HuH-7 (cell line): ENCODE measurements at regions not wholly inside any gene's neighbourhood (a gene's known extent, or its start where the extent isn't known, plus 50 kb on each side); places are given as distances from the start of the nearest gene placed in this dataset.
A peak's percentile ranks its signal among the peaks of the same experiment; 100 is the strongest.

Experiments used
- DNase-seq: peaks from one replicate; pipeline ENCODE4 v3.0.0; 2011; ENCODE audit warnings: low spot score

- no peak for DNase-seq
Observed at GRCh38 chr12:89185181-89185580, 167.1 kb downstream of the DUSP6 start.

DNA sequence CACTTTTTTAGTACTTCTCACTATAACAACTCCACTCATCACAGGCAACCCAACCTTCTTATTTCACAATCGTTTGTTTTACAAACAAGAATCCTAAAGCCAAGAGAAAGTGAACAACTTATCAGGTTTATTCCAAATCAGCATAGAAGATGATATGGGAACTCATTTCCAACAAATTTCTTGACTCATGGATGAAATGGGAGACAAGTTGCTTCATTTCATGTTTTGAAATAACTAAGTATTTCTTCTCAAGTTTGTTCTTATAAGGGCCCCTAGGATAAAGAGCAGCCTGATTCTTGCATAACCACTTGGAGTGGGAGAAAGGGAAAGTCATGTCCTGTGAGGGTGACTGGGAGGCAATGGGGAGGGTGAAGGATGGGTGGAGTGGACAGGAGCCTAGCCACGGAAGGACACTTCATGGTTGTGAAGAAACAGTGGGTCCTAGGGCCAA lies 168.3 kb downstream of the DUSP6 start:
- DNase-seq, result no peak

DNA sequence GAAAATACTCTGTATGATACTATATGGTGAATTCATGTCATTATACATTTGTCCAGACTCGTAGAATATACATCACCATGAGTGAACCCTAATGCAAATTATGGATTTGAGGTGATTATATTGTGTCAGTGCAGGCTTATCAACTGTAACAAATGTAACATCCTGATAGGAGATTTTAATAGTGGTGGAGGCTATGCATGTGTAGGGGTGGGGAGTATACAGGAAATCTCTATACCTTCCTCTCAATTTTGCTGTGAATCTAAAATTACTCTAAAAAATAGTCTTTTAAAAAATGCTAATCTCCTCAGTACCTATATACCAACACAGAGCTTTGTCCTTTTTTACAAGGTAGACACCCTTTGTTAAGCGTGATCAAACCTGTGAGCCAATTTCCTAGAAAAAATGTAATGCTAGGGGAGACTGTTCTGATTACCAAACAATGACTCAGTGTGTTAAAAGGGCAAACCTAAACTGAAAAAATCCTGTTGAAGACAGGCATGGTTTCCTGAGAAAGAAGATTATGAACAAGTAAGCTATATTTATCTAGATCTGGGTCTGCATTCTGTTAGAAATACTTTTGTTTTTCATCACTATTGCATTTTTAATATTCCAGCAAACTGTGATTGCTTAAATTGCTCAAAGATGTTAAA lies 170.9 kb downstream of the DUSP6 start:
- no peak for DNase-seq

DNA sequence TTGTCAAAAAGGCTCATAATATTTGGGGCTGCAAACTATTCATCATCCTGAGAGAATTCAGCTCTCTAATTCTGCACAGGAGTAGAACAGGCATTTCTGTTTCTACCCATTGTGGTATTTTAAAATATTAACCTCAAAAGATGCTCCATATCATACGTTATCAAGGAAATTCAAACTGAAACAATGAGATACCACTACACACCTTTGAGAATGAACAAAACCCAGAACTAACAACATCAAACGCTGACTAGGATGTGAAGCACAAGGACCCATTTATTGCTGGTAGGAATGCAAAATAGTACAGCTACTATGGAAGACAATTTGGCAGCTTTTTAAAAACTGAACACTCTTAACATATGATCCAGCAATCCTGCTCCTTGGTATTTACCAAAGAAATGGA lies 171.8 kb downstream of the DUSP6 start:
- DNase-seq, result no peak

DNA sequence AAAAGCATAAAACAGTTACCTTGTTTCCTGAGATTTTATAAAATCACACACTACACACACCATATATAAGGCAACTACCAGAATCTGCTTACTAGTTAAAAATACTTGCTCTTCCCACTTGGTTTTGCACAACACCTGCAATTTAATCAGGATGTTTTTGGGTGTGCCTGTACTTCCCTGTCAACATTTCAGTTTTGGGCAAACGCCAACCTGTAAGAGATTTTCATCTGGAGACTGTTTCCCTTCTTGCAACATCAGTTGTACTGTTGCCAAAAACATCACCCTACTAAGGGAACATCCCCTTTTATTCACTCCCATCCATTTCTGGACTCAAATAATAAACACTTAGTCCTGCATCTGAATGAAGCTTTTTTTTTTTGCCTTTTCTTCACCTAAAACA lies 172.3 kb downstream of the DUSP6 start:
- no peak for DNase-seq

DNA sequence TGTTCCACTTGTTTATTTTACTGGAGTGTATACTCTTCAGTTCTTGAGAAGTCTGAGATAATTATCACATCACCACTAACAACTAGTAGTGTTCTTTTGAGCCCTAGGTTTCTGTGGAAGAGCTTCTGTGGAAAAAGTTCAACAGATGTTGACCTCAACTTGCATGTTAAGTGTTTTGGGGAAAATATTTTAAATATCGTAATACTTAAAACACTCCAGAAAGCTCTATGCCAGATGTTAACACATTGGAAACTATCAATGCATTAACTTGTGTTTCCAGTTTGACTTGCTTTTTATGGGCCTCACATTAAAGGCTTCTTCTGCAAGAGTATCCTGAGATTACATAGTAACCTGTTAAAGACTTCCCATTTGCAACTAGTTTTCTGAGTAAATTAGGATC lies 173.1 kb downstream of the DUSP6 start:
- no peak for DNase-seq

DNA sequence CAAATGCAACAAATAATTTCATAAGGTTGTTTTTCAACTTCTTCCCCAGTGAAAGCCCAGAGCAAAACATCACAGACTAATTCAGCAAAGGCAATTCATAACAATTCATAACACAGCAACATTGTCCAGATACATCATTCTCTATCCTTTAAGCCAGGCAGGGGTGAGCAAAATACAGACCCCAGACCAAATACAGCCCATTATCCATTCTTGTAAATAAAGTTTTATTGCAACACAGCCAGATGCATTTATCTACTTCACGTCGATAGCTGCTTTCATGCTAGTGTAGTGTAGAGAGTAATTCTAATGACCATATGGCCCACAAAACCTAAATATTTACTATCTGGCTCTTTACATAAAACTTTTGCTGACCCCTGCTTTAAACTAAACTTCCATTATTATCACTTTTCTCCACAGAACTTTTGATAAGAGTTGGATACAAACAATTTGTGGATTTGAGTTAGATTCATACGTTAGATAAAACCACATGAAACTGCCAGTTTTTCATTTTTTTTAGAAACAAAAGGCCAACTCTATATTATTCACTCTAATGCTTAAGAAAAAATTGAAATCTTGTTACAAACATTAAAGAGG lies 174.4 kb downstream of the DUSP6 start:
- DNase-seq, result no peak

GRCh38 chr12:89176676-89177075 lies 175.6 kb downstream of the DUSP6 start:
- DNase-seq, result no peak

GRCh38 chr12:89173678-89174077 lies 178.6 kb downstream of the DUSP6 start:
- no peak for DNase-seq

DNA sequence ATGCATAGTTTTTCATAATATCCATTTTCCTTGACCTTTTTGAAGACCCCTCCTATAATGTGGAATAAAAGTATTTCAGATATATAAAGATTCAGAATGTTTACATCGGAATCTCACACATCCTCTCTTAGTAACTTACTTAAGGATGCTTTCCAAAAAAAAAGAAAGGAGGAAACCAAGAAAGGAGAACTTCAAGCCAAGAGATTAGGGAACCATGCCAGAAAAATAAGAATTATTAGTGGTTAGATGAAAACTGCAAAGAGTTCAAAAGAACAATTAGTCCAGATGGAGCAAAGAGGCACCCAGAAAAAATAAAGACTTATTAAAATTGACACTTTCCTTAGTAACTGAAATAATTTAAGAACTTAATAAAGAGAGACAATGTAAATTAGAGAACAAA lies 179.2 kb downstream of the DUSP6 start:
- DNase-seq, result no peak

- no peak for DNase-seq
Observed at GRCh38 chr12:89172224-89172623, 180.1 kb downstream of the DUSP6 start.

DNA sequence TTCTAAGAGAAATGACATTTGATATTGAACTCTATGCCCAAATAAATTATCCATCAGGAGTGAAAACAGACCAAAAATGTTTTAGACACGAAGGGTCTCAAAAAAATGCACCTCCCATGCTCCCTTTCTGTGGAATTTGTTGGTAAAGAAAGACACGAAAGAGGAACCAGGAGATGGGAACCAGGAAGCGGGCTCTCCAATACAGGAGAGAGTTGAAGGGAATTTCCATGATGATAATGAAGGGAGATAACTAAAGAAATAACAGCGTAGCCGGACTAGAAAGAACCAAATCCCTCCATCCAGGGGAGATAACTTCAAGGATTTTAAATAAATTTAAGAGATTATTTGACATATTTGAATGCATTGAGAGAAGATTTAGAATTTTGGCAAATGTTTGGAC lies 183.0 kb downstream of the DUSP6 start:
- DNase-seq, result no peak

GRCh38 chr12:89167986-89168385 lies 184.3 kb downstream of the DUSP6 start:
- no peak for DNase-seq

DNA sequence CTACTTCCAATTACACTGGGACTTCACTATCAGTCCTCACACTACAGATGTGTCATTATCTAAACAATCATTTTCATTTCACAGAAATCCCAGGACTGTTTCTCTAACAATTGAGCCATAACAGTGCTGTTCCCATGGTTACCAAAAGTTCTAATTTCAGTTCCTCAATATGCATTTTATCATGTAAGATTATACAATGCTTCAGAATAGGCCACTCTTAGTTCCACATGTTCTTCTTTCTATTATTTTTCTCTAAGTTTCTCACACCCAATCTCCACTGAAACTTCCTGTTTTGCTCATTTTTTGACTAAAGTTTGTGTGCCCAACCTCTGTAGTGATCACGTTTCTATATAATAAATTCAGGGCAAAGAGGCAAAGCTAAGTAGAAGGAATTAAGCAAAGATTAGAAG lies 185.8 kb downstream of the DUSP6 start:
- no peak for DNase-seq

- DNase-seq, result no peak
Observed at GRCh38 chr12:89166121-89166520, 186.2 kb downstream of the DUSP6 start.

GRCh38 chr12:89165703-89166102 lies 186.6 kb downstream of the DUSP6 start:
- no peak for DNase-seq

GRCh38 chr12:89163918-89164317 lies 188.4 kb downstream of the DUSP6 start:
- no peak for DNase-seq

GRCh38 chr12:89162589-89163261 lies 189.6 kb downstream of the DUSP6 start:
- DNase-seq, result no peak

- DNase-seq, result no peak
Observed at GRCh38 chr12:89161557-89161956, 190.7 kb downstream of the DUSP6 start.

GRCh38 chr12:89160716-89161123 lies 191.6 kb downstream of the DUSP6 start:
- no peak for DNase-seq

- DNase-seq, result peak; percentile 24
Observed at GRCh38 chr12:89157413-89157812, 194.9 kb downstream of the DUSP6 start.

- DNase-seq, result no peak
Observed at GRCh38 chr12:89156862-89157262, 195.4 kb downstream of the DUSP6 start.

- DNase-seq, result no peak
Observed at GRCh38 chr12:89156340-89156739, 196.0 kb downstream of the DUSP6 start.

GRCh38 chr12:89155826-89156225 lies 196.5 kb downstream of the DUSP6 start:
- DNase-seq, result no peak
